GM18951 (cell line): ENCODE measurements at regions not wholly inside any gene's neighbourhood (a gene's known extent, or its start where the extent isn't known, plus 50 kb on each side); places are given as distances from the start of the nearest gene placed in this dataset.
"Not testable (repeated sequence)": the region's sequence is repeated elsewhere in the genome, so short reads cannot be mapped to it uniquely, and the experiment has no call there.

Experiments
- POLR2A ChIP-seq: IDR thresholded peaks from 4 replicates; pipeline ENCODE4 v1.6.1; 2011; ENCODE audit warnings: mild to moderate bottlenecking; ENCODE audit not compliant: insufficient read length, insufficient read depth; ENCODE audit errors: extremely low read depth
- in situ Hi-C: fragments of 300-500 bp; cut with MboI; formaldehyde crosslinking; loops from one replicate; pipeline ENCODE4 v1.12.0; 2022; ENCODE audit warnings: low sequenced_read_pairs, mixed read lengths, inconsistent platforms; ENCODE audit not compliant: unreplicated experiment

GRCh38 chr2:12918138-12918834, 201.6 kb downstream of the TRIB2 start:
- TF ChIP-seq POLR2A = no peak
- in situ Hi-C loops = no loop called here

- in situ Hi-C loops = no loop called here
- TF ChIP-seq POLR2A = no peak
Observed at GRCh38 chr2:12918835-12919445, 202.2 kb downstream of the TRIB2 start.

GRCh38 chr2:12921321-12921720, 204.6 kb downstream of the TRIB2 start:
- TF ChIP-seq POLR2A = no peak
- in situ Hi-C loops = no loop called here

- in situ Hi-C loops = no loop called here
- TF ChIP-seq POLR2A = no peak
Observed at GRCh38 chr2:12923907-12924610, 207.3 kb downstream of the TRIB2 start.

DNA sequence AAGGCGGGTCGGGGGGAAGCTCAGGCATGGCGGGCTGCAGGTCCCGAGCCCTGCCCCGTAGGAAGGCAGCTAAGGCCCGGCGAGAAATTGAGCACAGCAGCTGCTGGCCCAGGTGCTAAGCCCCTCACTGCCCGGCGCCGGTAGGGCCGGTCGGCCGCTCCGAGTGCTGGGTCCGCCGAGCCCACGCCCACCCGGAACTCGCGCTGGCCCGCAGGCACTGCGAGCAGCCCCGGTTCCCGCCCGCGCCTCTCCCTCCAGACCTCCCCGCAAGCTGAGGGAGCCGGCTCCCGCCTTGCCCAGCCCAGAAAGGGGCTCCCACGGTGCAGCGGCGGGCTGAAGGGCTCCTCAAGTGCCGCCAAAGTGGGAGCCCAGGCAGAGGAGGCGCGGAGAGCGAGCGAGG, 209.9 kb downstream of the TRIB2 start:
- in situ Hi-C loops = not testable (repeated sequence)

GRCh38 chr2:12928197-12928774, 211.6 kb downstream of the TRIB2 start:
- in situ Hi-C loops = no loop called here
- TF ChIP-seq POLR2A = no peak

DNA sequence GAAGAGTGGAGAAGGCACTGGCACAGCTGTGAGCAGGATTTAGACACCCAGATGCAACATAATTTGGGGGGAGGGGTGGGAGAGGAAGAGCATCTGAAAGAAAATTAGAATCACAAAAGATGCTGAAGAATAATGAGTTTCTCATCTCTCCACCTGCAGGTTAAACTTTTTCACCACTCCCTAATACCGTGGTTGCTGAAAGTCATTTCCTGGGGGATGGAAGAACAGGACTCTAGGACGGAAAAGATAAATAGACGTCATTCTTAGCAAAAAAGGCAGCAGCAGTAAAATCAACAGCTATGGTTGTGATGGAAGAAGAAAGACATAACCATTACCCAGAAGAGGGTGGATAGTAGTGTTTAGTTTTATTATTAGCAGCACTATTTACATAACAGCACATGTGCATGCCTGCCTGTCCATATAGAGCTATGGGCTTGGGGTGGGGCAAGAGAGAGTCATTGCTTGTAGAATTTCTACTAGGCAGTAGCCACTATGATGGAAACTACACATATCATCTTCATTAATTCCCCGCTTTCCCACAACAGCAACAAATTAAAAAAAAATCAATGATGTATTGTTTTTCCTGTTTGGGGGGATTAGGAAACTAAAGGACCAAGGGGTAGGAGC, 212.2 kb downstream of the TRIB2 start:
- TF ChIP-seq POLR2A = no peak
- in situ Hi-C loops = no loop called here

DNA sequence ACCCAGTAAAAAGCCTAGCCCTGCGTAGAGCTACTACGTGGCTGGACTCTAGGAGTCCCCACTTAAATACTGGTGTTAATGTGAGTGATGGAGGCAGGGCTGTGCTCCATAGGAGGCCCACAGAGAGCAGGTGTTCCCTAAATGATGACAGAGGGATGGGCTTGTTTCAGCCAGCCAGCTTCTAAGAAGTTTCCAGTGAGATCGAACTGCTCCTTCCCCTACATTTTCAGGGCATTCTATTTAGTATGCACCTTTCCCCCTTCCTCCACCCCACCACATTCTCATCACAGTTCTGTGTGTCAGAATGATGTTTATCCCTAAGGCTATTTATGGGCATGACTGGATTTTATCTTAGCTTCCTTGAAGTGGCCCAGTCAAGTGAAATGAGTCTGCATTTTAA, 213.0 kb downstream of the TRIB2 start:
- in situ Hi-C loops = no loop called here
- TF ChIP-seq POLR2A = no peak

DNA sequence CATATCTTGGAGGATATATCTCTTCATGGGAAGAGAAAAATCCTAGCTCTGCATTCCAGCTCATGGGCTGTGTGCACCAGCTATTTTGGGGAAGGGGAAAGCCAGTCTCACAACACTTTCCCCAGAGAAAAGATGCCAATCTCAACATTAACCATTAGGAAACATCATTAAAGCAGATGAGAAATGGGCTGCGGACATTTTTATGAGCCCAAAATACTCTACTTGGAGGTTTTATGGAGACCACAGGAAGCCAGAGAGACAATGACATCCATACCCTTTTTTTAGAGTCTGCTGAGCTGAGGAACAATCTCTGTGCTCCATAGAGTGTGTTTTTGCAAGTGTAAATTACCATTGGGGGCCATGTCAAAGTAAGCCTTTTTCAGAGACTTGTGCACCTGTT, 213.7 kb downstream of the TRIB2 start:
- TF ChIP-seq POLR2A = no peak
- in situ Hi-C loops = no loop called here

GRCh38 chr2:12931186-12931844, 214.6 kb downstream of the TRIB2 start:
- in situ Hi-C loops = no loop called here
- no peak for TF ChIP-seq POLR2A

GRCh38 chr2:12932192-12932591, 215.5 kb downstream of the TRIB2 start:
- no peak for TF ChIP-seq POLR2A
- in situ Hi-C loops = no loop called here

DNA sequence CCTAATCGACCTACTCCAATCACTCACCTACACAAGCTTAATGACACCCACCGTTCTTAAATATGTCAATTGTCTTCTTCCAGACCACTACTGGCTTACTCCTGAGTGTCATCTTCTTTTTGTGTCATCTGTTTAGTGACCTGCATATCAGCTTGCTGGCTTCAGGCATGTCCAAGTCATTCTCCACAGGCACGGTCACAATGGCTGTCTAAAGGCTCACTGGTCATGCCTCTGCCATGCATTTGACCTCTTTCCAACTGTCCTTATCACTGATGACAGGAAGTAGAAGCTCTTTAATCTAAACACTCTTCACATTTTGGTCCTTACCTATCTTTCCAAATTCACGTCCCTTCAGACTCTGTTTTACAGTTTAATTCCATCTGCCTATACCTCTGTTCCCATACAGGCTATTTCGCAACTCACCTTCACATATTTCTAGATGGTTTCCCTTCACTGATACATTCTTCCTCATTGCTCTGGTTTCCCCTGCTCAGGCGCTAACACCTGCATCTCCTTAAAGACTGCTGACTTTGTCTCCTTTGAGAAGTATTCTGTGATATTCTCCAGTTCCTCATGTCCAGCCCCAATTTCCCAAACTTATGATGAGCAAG, 217.5 kb downstream of the TRIB2 start:
- in situ Hi-C loops = no loop called here
- no peak for TF ChIP-seq POLR2A
